ENCODE measurements at regions not wholly inside any gene's neighbourhood (a gene's known extent, or its start where the extent isn't known, plus 50 kb on each side); places are given as distances from the start of the nearest gene placed in this dataset.
"Not testable (repeated sequence)": the region's sequence is repeated elsewhere in the genome, so short reads cannot be mapped to it uniquely, and the experiment has no call there.

- DNase-seq (ENCODE audit: low spot score) = not testable (repeated sequence)
Observed at GRCh38 chr10:46784665-46785064, 126.6 kb upstream of the PTPN20 start.

GRCh38 chr10:46786125-46786517 is 125.1 kb upstream of the PTPN20 start:
- DNase-seq (ENCODE audit: low spot score); intact Hi-C loops (cut with DNase I): not testable (repeated sequence)
- peak; percentile 5 for ATAC-seq

More at GRCh38 chr10:46784665-46785064, 126.6 kb upstream of the PTPN20 start:
- intact Hi-C loops (cut with DNase I); ATAC-seq: not testable (repeated sequence)

GRCh38 chr10:46786518-46787320 is 124.5 kb upstream of the PTPN20 start:
- ATAC-seq (peak; percentile 94), DNase-seq (ENCODE audit: low spot score) (peak; percentile 82)

GRCh38 chr10:46787321-46787615 is 124.0 kb upstream of the PTPN20 start:
- intact Hi-C loops (cut with DNase I) = no loop called here
- DNase-seq (ENCODE audit: low spot score) (no peak), ATAC-seq (peak; percentile 82)

More at GRCh38 chr10:46786518-46787320, 124.5 kb upstream of the PTPN20 start:
- intact Hi-C loops (cut with DNase I) = not testable (repeated sequence)

- intact Hi-C loops (cut with DNase I); ATAC-seq; DNase-seq (ENCODE audit: low spot score): not testable (repeated sequence)
Observed at GRCh38 chr10:46792657-46793357, 118.4 kb upstream of the PTPN20 start.

GRCh38 chr10:46796351-46796750 is 114.9 kb upstream of the PTPN20 start:
- ATAC-seq; intact Hi-C loops (cut with DNase I); DNase-seq (ENCODE audit: low spot score): not testable (repeated sequence)

- intact Hi-C loops (cut with DNase I); ATAC-seq; DNase-seq (ENCODE audit: low spot score): not testable (repeated sequence)
Observed at GRCh38 chr10:46802010-46802409, 109.2 kb upstream of the PTPN20 start.

DNA sequence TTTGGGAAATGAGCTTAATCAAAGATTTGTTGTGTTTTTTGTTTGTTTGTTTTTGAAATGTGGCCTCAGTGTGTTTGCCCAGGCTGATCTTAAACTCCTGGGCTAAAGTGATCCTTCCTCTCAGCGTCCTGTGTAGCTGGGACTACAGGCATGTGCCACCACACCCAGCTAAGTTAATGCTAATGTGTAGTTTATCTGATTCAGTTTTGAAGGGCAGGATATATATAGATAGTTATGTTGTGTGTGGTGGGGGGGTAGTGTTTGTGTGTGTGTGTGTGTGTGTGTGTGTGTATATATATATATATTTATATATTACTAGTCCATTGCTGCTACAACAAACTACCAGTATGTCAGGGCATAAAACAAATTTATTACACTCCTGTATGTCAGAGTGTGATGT is 108.1 kb upstream of the PTPN20 start:
- intact Hi-C loops (cut with DNase I); DNase-seq (ENCODE audit: low spot score); ATAC-seq: not testable (repeated sequence)

GRCh38 chr10:46810222-46810621 is 101.0 kb upstream of the PTPN20 start:
- intact Hi-C loops (cut with DNase I); ATAC-seq; DNase-seq (ENCODE audit: low spot score): not testable (repeated sequence)

DNA sequence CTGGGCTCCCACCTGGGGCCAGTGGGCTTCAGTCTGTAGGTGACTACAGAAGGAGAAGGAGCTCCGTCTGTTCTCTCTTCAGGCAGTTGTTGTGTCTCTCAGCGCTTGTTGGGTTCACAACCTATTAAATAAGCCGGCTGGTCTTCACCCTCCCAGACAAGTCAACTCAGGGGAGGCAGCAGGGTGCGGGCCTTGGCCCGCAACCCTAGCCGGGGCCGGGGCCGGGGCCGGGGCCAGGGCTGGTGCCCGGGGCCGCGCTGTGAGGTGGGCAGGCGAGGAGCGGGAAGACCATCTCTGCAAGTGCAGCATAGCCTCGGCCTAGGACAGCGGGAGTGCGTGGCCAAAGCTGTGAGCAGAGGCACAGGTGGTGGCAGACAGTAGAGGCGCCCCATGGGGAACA is 95.1 kb upstream of the PTPN20 start:
- ATAC-seq; DNase-seq (ENCODE audit: low spot score); intact Hi-C loops (cut with DNase I): not testable (repeated sequence)

GRCh38 chr10:46840393-46841050 is 70.7 kb upstream of the PTPN20 start:
- DNase-seq (ENCODE audit: low spot score); intact Hi-C loops (cut with DNase I): not testable (repeated sequence)
- ATAC-seq = peak; percentile 24

- intact Hi-C loops (cut with DNase I); ATAC-seq; DNase-seq (ENCODE audit: low spot score): not testable (repeated sequence)
Observed at GRCh38 chr10:46841051-46841593, 70.1 kb upstream of the PTPN20 start.

- ATAC-seq; DNase-seq (ENCODE audit: low spot score); intact Hi-C loops (cut with DNase I): not testable (repeated sequence)
Observed at GRCh38 chr10:46845194-46845593, 66.0 kb upstream of the PTPN20 start.

- ATAC-seq; DNase-seq (ENCODE audit: low spot score); intact Hi-C loops (cut with DNase I): not testable (repeated sequence)
Observed at GRCh38 chr10:46845640-46846039, 65.6 kb upstream of the PTPN20 start.

DNA sequence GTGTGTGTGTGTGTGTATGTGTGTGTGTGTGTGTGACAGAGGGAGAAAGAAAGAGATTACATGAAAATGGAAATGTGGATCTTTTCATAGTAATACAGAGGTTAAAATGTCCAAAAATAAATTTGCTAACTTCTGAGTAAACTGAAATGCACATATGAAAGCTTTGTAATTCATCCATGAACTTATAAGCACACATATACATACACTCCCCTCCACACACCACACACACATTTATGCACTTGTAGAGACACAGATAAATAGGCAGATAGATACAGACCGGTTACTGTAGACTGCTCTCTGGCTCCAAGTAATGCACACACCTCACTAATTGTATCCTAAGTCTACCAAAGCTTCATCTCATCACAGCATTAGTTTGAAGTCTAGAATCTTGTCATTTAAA is 50.5 kb upstream of the PTPN20 start:
- intact Hi-C loops (cut with DNase I); ATAC-seq; DNase-seq (ENCODE audit: low spot score): not testable (repeated sequence)
